HG03439 (cell line): ENCODE measurements at regions not wholly inside any gene's neighbourhood (a gene's known extent, or its start where the extent isn't known, plus 50 kb on each side); places are given as distances from the start of the nearest gene placed in this dataset.

ENCODE experiments used
- ATAC-seq: cut with Tn5 transposase; IDR thresholded peaks from one replicate; pipeline ENCODE4 v1.9.1; 2021; ENCODE audit warnings: mild to moderate bottlenecking, moderate library complexity; ENCODE audit not compliant: unreplicated experiment

DNA sequence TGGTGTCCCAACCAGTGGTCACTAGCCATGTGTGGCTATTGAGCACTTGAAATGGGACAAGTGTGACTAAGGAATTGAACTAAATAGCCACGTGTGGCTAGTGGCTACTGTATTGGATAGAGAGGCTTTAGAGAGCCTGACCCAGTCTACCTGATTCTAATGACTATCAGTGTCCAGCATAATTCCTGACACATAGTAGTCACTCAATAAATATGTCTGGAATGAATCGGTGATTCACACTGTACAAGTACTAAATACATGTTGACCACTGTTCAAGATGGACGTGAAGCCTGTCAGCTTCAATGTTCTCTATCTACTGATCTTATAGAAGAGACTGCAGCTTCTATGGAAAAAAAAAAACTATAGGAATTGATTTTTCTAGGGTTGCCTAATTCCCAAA, 57.7 kb upstream of the MAST4 start:
- no peak for ATAC-seq

DNA sequence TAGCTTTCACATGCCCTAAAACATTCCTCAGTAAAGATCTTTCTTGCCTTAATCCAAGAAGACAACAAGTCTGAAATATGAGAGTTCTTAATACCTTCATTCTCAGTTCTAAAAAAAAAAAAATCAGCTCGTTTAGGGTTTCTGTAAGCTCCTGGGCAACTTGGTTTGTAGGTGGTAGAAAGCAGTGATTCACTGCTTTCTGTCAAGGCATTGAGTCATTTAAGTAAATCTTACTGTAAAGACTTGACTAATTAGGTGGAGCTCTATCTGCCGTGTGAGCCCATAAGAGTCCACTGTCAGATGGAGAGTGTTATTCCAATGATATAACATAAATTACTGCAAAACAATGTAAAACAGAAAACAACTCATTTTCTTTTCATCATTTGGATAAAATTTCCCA, 56.1 kb upstream of the MAST4 start:
- no peak for ATAC-seq

DNA sequence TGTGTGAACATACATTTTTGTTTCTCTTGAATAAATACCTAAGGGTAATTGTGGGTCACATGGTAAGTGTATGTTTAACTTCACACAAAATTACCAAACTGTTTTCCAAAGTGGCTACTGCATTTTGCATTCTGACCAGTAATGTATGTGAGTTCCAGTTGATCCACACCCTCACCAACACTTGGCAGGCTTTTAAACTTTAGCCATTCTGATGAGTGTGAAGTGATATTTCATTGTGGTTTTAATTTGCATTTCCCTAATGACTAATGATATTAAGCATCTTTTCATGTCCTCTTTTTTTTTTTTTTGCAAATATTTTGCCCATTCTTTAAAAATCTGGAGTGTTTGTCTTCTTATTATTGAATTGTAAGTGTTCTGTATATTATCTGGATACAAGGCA, 53.5 kb upstream of the MAST4 start:
- no peak for ATAC-seq
